Neural cell (in vitro differentiated cells): ENCODE measurements at regions not wholly inside any gene's neighbourhood (a gene's known extent, or its start where the extent isn't known, plus 50 kb on each side); places are given as distances from the start of the nearest gene placed in this dataset.

Experiments
- H2AFZ ChIP-seq: fragments of 200-600, 300-800 bp; sonication (generic), shearing (Covaris generic); 2 replicates; pipeline ENCODE4 v1.6.0; 2014; ENCODE audit warnings: low read depth, mild to moderate bottlenecking, antibody characterized with exemption, low read length, moderate library complexity
- H3F3A ChIP-seq: fragments of 200-600 bp; shearing (Covaris generic); 2 replicates; pipeline ENCODE4 v1.6.1; 2016; ENCODE audit warnings: mild to moderate bottlenecking, moderate library complexity, mixed read lengths, antibody characterized with exemption, low read length; ENCODE audit not compliant: insufficient read depth, poor library complexity, severe bottlenecking
- H3K27ac ChIP-seq: fragments of 200-600, 300-800 bp; sonication (generic), shearing (Covaris generic); 2 replicates; pipeline ENCODE4 v1.5.1; 2014; ENCODE audit warnings: mild to moderate bottlenecking, low read length, moderate library complexity
- H3K27me3 ChIP-seq: fragments of 300-800, 200-600 bp; sonication (generic), shearing (Covaris generic); 2 replicates; pipeline ENCODE4 v1.6.0; 2014; ENCODE audit warnings: mild to moderate bottlenecking, low read depth, low read length, moderate library complexity; ENCODE audit not compliant: insufficient read depth
- H3K36me3 ChIP-seq: fragments of 300-800, 200-600 bp; sonication (generic), shearing (Covaris generic); 2 replicates; pipeline ENCODE4 v1.5.1; 2014; ENCODE audit warnings: mild to moderate bottlenecking, antibody characterized with exemption, low read length, moderate library complexity; ENCODE audit not compliant: insufficient read depth
- H3K4me2 ChIP-seq: fragments of 300-800, 200-600 bp; sonication (generic), shearing (Covaris generic); 2 replicates; pipeline ENCODE4 v1.6.0; 2014; ENCODE audit warnings: mild to moderate bottlenecking, low read length
- H3K4me3 ChIP-seq: fragments of 300-800, 200-600 bp; sonication (generic), shearing (Covaris generic); 2 replicates; pipeline ENCODE4 v1.5.1; 2014; ENCODE audit warnings: mild to moderate bottlenecking, low read length, moderate library complexity
- H3K79me2 ChIP-seq: fragments of 200-600 bp; shearing (Covaris generic); replicated peaks from 2 replicates; pipeline ENCODE4 v1.6.0; 2014; ENCODE audit warnings: mild to moderate bottlenecking, low read length, moderate library complexity; ENCODE audit not compliant: insufficient read depth
- H3K9ac ChIP-seq: fragments of 300-800, 200-600 bp; sonication (generic), shearing (Covaris generic); 2 replicates; pipeline ENCODE4 v1.6.1; 2016; ENCODE audit warnings: mild to moderate bottlenecking, low read length, mixed read lengths
- H3K9me2 ChIP-seq: fragments of 200-600 bp; shearing (Covaris generic); 2 replicates; pipeline ENCODE4 v1.6.1; 2016; ENCODE audit warnings: mild to moderate bottlenecking, low read length, mixed read lengths; ENCODE audit not compliant: insufficient read depth
- H3K9me3 ChIP-seq: fragments of 200-600, 300-800 bp; sonication (generic), shearing (Covaris generic); 2 replicates; pipeline ENCODE4 v1.6.1; 2016; ENCODE audit warnings: mild to moderate bottlenecking, mixed run types, low read length, moderate library complexity, mixed read lengths
- H4K20me1 ChIP-seq: fragments of 200-600 bp; shearing (Covaris generic); 2 replicates; pipeline ENCODE4 v1.6.1; 2016; ENCODE audit warnings: mild to moderate bottlenecking, mixed run types; ENCODE audit not compliant: insufficient read depth
- CTCF ChIP-seq: fragments of 450-650 bp; IDR thresholded peaks from 2 replicates; pipeline ENCODE4 v1.5.1; 2014; ENCODE audit warnings: antibody characterized with exemption, mild to moderate bottlenecking, moderate library complexity; ENCODE audit not compliant: poor library complexity, severe bottlenecking
- EP300 ChIP-seq: fragments of 450-650 bp; conservative IDR thresholded peaks from 2 replicates; pipeline ENCODE4 v1.6.1; 2014; ENCODE audit warnings: antibody characterized with exemption, mild to moderate bottlenecking, moderate library complexity; ENCODE audit not compliant: poor library complexity, severe bottlenecking
- EZH2 ChIP-seq: fragments of 200-600, 300-800 bp; shearing (Covaris generic), sonication (generic); IDR thresholded peaks from 2 replicates; pipeline ENCODE4 v1.6.1; 2014; ENCODE audit warnings: antibody characterized with exemption, low read length, borderline replicate concordance, mild to moderate bottlenecking; ENCODE audit not compliant: insufficient read depth, poor library complexity, severe bottlenecking
- MXI1 ChIP-seq: fragments of 450-650 bp; conservative IDR thresholded peaks from 2 replicates; pipeline ENCODE4 v1.6.1; 2014; ENCODE audit warnings: antibody characterized with exemption, mild to moderate bottlenecking; ENCODE audit not compliant: poor library complexity, severe bottlenecking
- POLR2AphosphoS5 ChIP-seq: IDR thresholded peaks from 2 replicates; pipeline ENCODE4 v1.6.1; 2012
- RAD21 ChIP-seq: fragments of 450-650 bp; conservative IDR thresholded peaks from 2 replicates; pipeline ENCODE4 v1.6.1; 2014; ENCODE audit warnings: antibody characterized with exemption, mild to moderate bottlenecking, moderate library complexity
- REST ChIP-seq: IDR thresholded peaks from 2 replicates; pipeline ENCODE4 v1.6.1; 2012; ENCODE audit warnings: borderline replicate concordance
- SMC3 ChIP-seq: fragments of 450-650 bp; conservative IDR thresholded peaks from 2 replicates; pipeline ENCODE4 v1.6.1; 2014; ENCODE audit warnings: antibody characterized with exemption, mild to moderate bottlenecking, moderate library complexity; ENCODE audit not compliant: poor library complexity
- TAF1 ChIP-seq: IDR thresholded peaks from 2 replicates; pipeline ENCODE4 v1.6.1; 2012; ENCODE audit warnings: low read depth

GRCh38 chr18:42429196-42429595 lies 474.2 kb downstream of the PIK3C3 start:
- Histone ChIP-seq H3K9ac (no peak overlapping the region), H2AFZ (no peak overlapping the region), H3K4me3 (no peak overlapping the region), H4K20me1 (no peaks in the 10 kb centered on the region), H3K79me2 (no peaks in the 10 kb centered on the region), H3K27ac (no peak overlapping the region), H3K4me2 (no peak overlapping the region), H3K27me3 (no peaks in the 10 kb centered on the region), H3K9me2 (no peaks in the 10 kb centered on the region), H3K36me3 (no peaks in the 10 kb centered on the region), H3K9me3 (no peaks in the 10 kb centered on the region), H3F3A (no peaks in the 10 kb centered on the region)
- TF ChIP-seq POLR2AphosphoS5 = no peak
- TF ChIP-seq CTCF = no peak
- no peak for TF ChIP-seq TAF1
- TF ChIP-seq EP300 = no peak
- no peak for TF ChIP-seq SMC3
- TF ChIP-seq RAD21 = no peak
- no peak for TF ChIP-seq EZH2
- no peak for TF ChIP-seq REST
- TF ChIP-seq MXI1 = no peak

- H3K4me2 ChIP-seq = no peak overlapping the region
- no peaks in the 10 kb centered on the region for H3K79me2 ChIP-seq
- H3K27ac ChIP-seq = no peak overlapping the region
- H3K27me3 ChIP-seq = no peaks in the 10 kb centered on the region
- H3K9me3 ChIP-seq = no peaks in the 10 kb centered on the region
- H3K36me3 ChIP-seq = no peaks in the 10 kb centered on the region
- no peaks in the 10 kb centered on the region for H4K20me1 ChIP-seq
- H3K9ac ChIP-seq = no peak overlapping the region
- TF ChIP-seq EP300 = no peak
- TF ChIP-seq TAF1 = no peak
- no peak for TF ChIP-seq REST
- no peak for TF ChIP-seq EZH2
- no peak for TF ChIP-seq SMC3
- no peak for TF ChIP-seq CTCF
- no peak for TF ChIP-seq POLR2AphosphoS5
- no peak for TF ChIP-seq RAD21
- TF ChIP-seq MXI1 = no peak
- no peak overlapping the region for H2AFZ ChIP-seq
- no peaks in the 10 kb centered on the region for H3F3A ChIP-seq
- no peaks in the 10 kb centered on the region for H3K9me2 ChIP-seq
- no peak overlapping the region for H3K4me3 ChIP-seq
Measured at GRCh38 chr18:42436222-42436765, 481.3 kb downstream of the PIK3C3 start.
